ENCODE measurements at regions not wholly inside any gene's neighbourhood (a gene's known extent, or its start where the extent isn't known, plus 50 kb on each side); places are given as distances from the start of the nearest gene placed in this dataset.
A peak's percentile ranks its signal among the peaks of the same experiment; 100 is the strongest.

- TF ChIP-seq POLR2A (IDR thresholded peaks at IDR 0.05): no peak
- no peak for TF ChIP-seq CTCF (IDR thresholded peaks at IDR 0.05)
- ATAC-seq (no peak), DNase-seq (no peak)
- WGBS (ENCODE audit: insufficient coverage, low coverage, low lambda C conversion rate, missing lambda C conversion rate): 83% methylated on average over 5 of the region's 5 CpGs
- Histone ChIP-seq H3K36me3 (no peaks in the 10 kb centered on the region), H3K9me3 (no peaks in the 10 kb centered on the region), H3K4me3 (no peak overlapping the region), H3K27me3 (no peaks in the 10 kb centered on the region), H3K4me1 (peaks cover 0 to 11% (median 5%) of the 10 kb centered on the region in 4 donors), H3K27ac (no peak overlapping the region)
- intact Hi-C loops (cut with DNase I): no loop called here
These were observed 300.7 kb downstream of the TEX29 start for GRCh38 chr13:111621164-111621563.

GRCh38 chr13:111622051-111622531 lies 301.6 kb downstream of the TEX29 start:
- WGBS (ENCODE audit: insufficient coverage, low coverage, low lambda C conversion rate, missing lambda C conversion rate): no CpG with 5 or more reads among the region's 21 CpGs
- H3K4me1 ChIP-seq: peaks cover 0 to 18% (median 7%) of the 10 kb centered on the region in 4 donors
- no peaks in the 10 kb centered on the region for H3K9me3 ChIP-seq
- H3K4me3 ChIP-seq: no peak overlapping the region
- H3K36me3 ChIP-seq: no peaks in the 10 kb centered on the region
- H3K27ac ChIP-seq: no peak overlapping the region
- intact Hi-C loops (cut with DNase I): no loop called here
- no peaks in the 10 kb centered on the region for H3K27me3 ChIP-seq
- ATAC-seq (no peak), DNase-seq (peak in 1 of 3 donors; percentile 35)
- no peak for TF ChIP-seq POLR2A (IDR thresholded peaks at IDR 0.05)
- TF ChIP-seq CTCF (IDR thresholded peaks at IDR 0.05): no peak

GRCh38 chr13:111623208-111623607 lies 302.8 kb downstream of the TEX29 start:
- WGBS (ENCODE audit: insufficient coverage, low coverage, low lambda C conversion rate, missing lambda C conversion rate): 93% methylated on average over 15 of the region's 20 CpGs
- intact Hi-C loops (cut with DNase I): no loop called here
- Histone ChIP-seq H3K4me3 (no peak overlapping the region), H3K27me3 (no peaks in the 10 kb centered on the region), H3K36me3 (no peaks in the 10 kb centered on the region), H3K4me1 (peaks cover 0 to 20% (median 7%) of the 10 kb centered on the region in 4 donors), H3K27ac (no peak overlapping the region), H3K9me3 (no peaks in the 10 kb centered on the region)
- TF ChIP-seq CTCF (IDR thresholded peaks at IDR 0.05) (no peak), POLR2A (IDR thresholded peaks at IDR 0.05) (no peak)
- ATAC-seq (no peak), DNase-seq (peak in 1 of 3 donors; percentile 35)

GRCh38 chr13:111623743-111624505 lies 303.5 kb downstream of the TEX29 start:
- Histone ChIP-seq H3K27me3 (no peaks in the 10 kb centered on the region), H3K4me3 (no peak overlapping the region), H3K36me3 (no peaks in the 10 kb centered on the region), H3K4me1 (peaks cover 0 to 20% (median 7%) of the 10 kb centered on the region in 4 donors), H3K27ac (no peak overlapping the region), H3K9me3 (no peaks in the 10 kb centered on the region)
- TF ChIP-seq POLR2A (IDR thresholded peaks at IDR 0.05) (no peak), CTCF (IDR thresholded peaks at IDR 0.05) (no peak)
- DNase-seq (peak in 1 of 3 donors; percentile 22), ATAC-seq (no peak)
- whole genome bisulfite sequencing (ENCODE audit: insufficient coverage, low coverage, low lambda C conversion rate, missing lambda C conversion rate): 88% methylated on average over 23 of the region's 28 CpGs
- intact Hi-C loops (cut with DNase I): no loop called here
